ENCODE measurements at regions not wholly inside any gene's neighbourhood (a gene's known extent, or its start where the extent isn't known, plus 50 kb on each side); places are given as distances from the start of the nearest gene placed in this dataset.

DNA sequence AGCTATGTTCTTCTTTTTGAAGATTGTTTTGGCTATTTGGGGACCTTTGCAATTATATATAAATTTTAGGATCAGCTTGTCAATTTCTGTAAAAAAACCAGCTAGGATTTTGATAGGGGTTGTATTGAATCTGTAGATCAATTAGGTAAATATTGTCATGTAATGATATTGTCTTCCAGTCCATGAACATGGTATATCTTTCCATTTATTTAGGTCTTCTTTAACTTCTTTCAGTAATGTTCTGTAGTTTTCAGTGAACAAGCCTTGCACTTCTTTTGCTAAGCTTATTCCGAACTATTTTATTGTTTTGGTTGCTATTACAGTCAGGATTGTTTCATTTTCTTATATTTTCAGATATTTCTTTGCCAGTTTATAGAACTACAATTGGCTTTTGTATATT is 175.8 kb upstream of the RARB start:
- ChIA-PET CTCF (ENCODE audit: low intra/inter-chr PET ratio) (no interaction called here), POLR2A (interaction anchor here (0.5 to 0.6 kb wide), 2 partner anchors 8 to 25 kb away, joined by 3 read pairs; no protein-coding TSS in a partner anchor)
- H3K27ac ChIP-seq (ENCODE audit: extremely low read depth, low read depth, low read length) = no peak overlapping the region
- no TSS peak for BruUV-seq (replicated peaks)
- no peaks in the 10 kb centered on the region for H3K27me3 ChIP-seq (ENCODE audit: control insufficient read depth in 2 of 2, insufficient read depth in 2 of 2, low read length in 2 of 2)
- DNase-seq (ENCODE audit: extremely low read depth in 1 of 4, low spot score in 3 of 4) (no peak), ATAC-seq (no peak), FAIRE-seq (no peak)
- intact Hi-C loops (cut with micrococcal nuclease) = no loop called here
- no peaks in the 10 kb centered on the region for H3K4me1 ChIP-seq (replicated peaks in 1 of 2; ENCODE audit: control insufficient read depth in 2 of 2, insufficient read depth in 2 of 2, low read length in 2 of 2)
- H4K20me1 ChIP-seq (replicated peaks; ENCODE audit: control insufficient read depth, insufficient read depth, low read length) = no peaks in the 10 kb centered on the region
- H3K9me1 ChIP-seq (ENCODE audit: control insufficient read depth, insufficient read depth, low read length) = no peaks in the 10 kb centered on the region
- TF ChIP-seq PHB2 (IDR thresholded peaks at IDR 0.05; ENCODE audit: low read depth) = no peak
- no peak for TF ChIP-seq PBX2 (CRISPR knock-in tag; IDR thresholded peaks at IDR 0.05; ENCODE audit: low read depth)
- TF ChIP-seq PBX2 (tag; conservative IDR thresholded peaks at IDR 0.05; ENCODE audit: low read depth) = no peak
- no peak for TF ChIP-seq ZKSCAN3 (CRISPR knock-in tag; IDR thresholded peaks at IDR 0.05)
- no peak for TF ChIP-seq ZBTB17 (CRISPR knock-in tag; IDR thresholded peaks at IDR 0.05)
- no peak for TF ChIP-seq ZNF165 (CRISPR knock-in tag; IDR thresholded peaks at IDR 0.05; ENCODE audit: borderline replicate concordance)
- no peak for TF ChIP-seq THRA (IDR thresholded peaks at IDR 0.05)
- TF ChIP-seq TCFL5 (CRISPR knock-in tag; conservative IDR thresholded peaks at IDR 0.05) = no peak
- TF ChIP-seq U2AF1 (optimal IDR thresholded peaks at IDR 0.05; ENCODE audit: low read depth, low read length) = no peak
- TF ChIP-seq CHD4 (IDR thresholded peaks at IDR 0.05; ENCODE audit: insufficient read depth, insufficient replicate concordance, low read depth, low read length, poor library complexity, severe bottlenecking) = no peak
- TF ChIP-seq ELK1 (CRISPR knock-in tag; IDR thresholded peaks at IDR 0.05) = no peak
- TF ChIP-seq ZBTB2 (IDR thresholded peaks at IDR 0.05) = no peak
- TF ChIP-seq, protein P1, sequence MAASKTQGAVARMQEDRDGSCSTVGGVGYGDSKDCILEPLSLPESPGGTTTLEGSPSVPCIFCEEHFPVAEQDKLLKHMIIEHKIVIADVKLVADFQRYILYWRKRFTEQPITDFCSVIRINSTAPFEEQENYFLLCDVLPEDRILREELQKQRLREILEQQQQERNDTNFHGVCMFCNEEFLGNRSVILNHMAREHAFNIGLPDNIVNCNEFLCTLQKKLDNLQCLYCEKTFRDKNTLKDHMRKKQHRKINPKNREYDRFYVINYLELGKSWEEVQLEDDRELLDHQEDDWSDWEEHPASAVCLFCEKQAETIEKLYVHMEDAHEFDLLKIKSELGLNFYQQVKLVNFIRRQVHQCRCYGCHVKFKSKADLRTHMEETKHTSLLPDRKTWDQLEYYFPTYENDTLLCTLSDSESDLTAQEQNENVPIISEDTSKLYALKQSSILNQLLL (CRISPR knock-in tag; IDR thresholded peaks at IDR 0.05; ENCODE audit: borderline replicate concordance) = no peak
- H3K4me3 ChIP-seq = no peak overlapping the region
- H3K36me3 ChIP-seq (ENCODE audit: control insufficient read depth, insufficient read depth, low read length) = no peaks in the 10 kb centered on the region
- 0% methylated on average over 1 of the region's 1 CpG for WGBS (ENCODE audit: insufficient coverage, low coverage, missing lambda C conversion rate)
- H2AFZ ChIP-seq (ENCODE audit: low read depth, low read length) = no peak overlapping the region
- 0 out of 2 replicates have a peak, but pooled peaks cover 2% of the 10 kb centered on the region for H3K9me3 ChIP-seq (replicated peaks; ENCODE audit: control insufficient read depth, insufficient read depth, low read depth, low read length)
- no peaks in the 10 kb centered on the region for H3K79me2 ChIP-seq (ENCODE audit: control insufficient read depth, insufficient read depth, low read length)
- in situ Hi-C loops (cut with MboI) = no loop called here
- no peak overlapping the region for H3K4me2 ChIP-seq (ENCODE audit: insufficient read depth, low read length)
- no peak overlapping the region for H3K9ac ChIP-seq (ENCODE audit: insufficient read depth in 1 of 2, low read depth in 2 of 2, low read length in 2 of 2)

Measured in K562 (cell line).